SK-N-SH (cell line): ENCODE measurements at regions not wholly inside any gene's neighbourhood (a gene's known extent, or its start where the extent isn't known, plus 50 kb on each side); places are given as distances from the start of the nearest gene placed in this dataset.

Experiments used
- EP300 ChIP-seq, 2 experiments: IDR thresholded peaks; 2 replicates each; pipeline versions ENCODE4 v1.4.0 to v1.6.1; 2012; ENCODE audit warnings: borderline replicate concordance in 1 of 2, low read depth in 1 of 2, low read length in 1 of 2
- MEF2A ChIP-seq: IDR thresholded peaks from 2 replicates; pipeline ENCODE4 v1.4.0; 2012; ENCODE audit warnings: low read depth, borderline replicate concordance
- NFIC ChIP-seq: IDR thresholded peaks from 2 replicates; pipeline ENCODE4 v1.4.0; 2012; ENCODE audit warnings: borderline replicate concordance
- POLR2AphosphoS5 ChIP-seq: IDR thresholded peaks from 2 replicates; pipeline ENCODE4 v1.6.1; 2012; ENCODE audit warnings: low read depth, low read length
- RAD21 ChIP-seq: IDR thresholded peaks from 2 replicates; pipeline ENCODE4 v1.6.1; 2012; ENCODE audit warnings: mild to moderate bottlenecking, low read length
- RXRA ChIP-seq: IDR thresholded peaks from 2 replicates; pipeline ENCODE4 v1.4.0; 2012; ENCODE audit warnings: low read depth, mild to moderate bottlenecking, borderline replicate concordance
- TCF12 ChIP-seq: IDR thresholded peaks from 2 replicates; pipeline ENCODE4 v1.4.0; 2012
- TF ChIP-seq, protein P1 (sequence below): fragments of 200-600 bp; sonication (generic); IDR thresholded peaks from 2 replicates; pipeline ENCODE4 v1.6.1; 2017; ENCODE audit warnings: antibody characterized with exemption, mild to moderate bottlenecking, moderate library complexity
- TF ChIP-seq, protein P2 (sequence below): IDR thresholded peaks from 2 replicates; pipeline ENCODE4 v1.6.1; 2012; ENCODE audit warnings: mild to moderate bottlenecking, low read depth, low read length, moderate library complexity

DNA sequence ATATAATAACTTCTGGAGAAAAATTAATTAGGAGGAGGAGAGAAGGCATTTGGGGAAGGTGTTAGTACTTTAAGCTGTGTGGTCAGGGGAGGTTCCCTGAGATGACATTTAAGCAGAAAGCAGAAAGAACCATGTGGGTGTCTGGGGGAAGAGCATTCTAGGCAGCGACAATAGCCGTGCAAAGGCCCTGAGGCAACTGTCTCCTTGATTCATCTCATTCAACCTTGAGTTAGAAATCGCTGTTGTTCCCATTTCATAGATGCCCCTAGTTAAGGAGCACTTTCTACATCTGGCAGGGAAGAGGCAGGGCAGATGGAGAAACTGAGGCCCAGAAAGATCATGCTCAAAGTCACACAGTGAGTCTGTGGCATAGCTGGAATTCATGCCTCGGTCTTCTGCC lies 108.6 kb upstream of the RUNX3 start:
- TF ChIP-seq, protein P1, sequence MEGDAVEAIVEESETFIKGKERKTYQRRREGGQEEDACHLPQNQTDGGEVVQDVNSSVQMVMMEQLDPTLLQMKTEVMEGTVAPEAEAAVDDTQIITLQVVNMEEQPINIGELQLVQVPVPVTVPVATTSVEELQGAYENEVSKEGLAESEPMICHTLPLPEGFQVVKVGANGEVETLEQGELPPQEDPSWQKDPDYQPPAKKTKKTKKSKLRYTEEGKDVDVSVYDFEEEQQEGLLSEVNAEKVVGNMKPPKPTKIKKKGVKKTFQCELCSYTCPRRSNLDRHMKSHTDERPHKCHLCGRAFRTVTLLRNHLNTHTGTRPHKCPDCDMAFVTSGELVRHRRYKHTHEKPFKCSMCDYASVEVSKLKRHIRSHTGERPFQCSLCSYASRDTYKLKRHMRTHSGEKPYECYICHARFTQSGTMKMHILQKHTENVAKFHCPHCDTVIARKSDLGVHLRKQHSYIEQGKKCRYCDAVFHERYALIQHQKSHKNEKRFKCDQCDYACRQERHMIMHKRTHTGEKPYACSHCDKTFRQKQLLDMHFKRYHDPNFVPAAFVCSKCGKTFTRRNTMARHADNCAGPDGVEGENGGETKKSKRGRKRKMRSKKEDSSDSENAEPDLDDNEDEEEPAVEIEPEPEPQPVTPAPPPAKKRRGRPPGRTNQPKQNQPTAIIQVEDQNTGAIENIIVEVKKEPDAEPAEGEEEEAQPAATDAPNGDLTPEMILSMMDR, result no peak
- TF ChIP-seq, protein P2, sequence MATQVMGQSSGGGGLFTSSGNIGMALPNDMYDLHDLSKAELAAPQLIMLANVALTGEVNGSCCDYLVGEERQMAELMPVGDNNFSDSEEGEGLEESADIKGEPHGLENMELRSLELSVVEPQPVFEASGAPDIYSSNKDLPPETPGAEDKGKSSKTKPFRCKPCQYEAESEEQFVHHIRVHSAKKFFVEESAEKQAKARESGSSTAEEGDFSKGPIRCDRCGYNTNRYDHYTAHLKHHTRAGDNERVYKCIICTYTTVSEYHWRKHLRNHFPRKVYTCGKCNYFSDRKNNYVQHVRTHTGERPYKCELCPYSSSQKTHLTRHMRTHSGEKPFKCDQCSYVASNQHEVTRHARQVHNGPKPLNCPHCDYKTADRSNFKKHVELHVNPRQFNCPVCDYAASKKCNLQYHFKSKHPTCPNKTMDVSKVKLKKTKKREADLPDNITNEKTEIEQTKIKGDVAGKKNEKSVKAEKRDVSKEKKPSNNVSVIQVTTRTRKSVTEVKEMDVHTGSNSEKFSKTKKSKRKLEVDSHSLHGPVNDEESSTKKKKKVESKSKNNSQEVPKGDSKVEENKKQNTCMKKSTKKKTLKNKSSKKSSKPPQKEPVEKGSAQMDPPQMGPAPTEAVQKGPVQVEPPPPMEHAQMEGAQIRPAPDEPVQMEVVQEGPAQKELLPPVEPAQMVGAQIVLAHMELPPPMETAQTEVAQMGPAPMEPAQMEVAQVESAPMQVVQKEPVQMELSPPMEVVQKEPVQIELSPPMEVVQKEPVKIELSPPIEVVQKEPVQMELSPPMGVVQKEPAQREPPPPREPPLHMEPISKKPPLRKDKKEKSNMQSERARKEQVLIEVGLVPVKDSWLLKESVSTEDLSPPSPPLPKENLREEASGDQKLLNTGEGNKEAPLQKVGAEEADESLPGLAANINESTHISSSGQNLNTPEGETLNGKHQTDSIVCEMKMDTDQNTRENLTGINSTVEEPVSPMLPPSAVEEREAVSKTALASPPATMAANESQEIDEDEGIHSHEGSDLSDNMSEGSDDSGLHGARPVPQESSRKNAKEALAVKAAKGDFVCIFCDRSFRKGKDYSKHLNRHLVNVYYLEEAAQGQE, result no peak
- TF ChIP-seq RXRA, result no peak
- no peak for TF ChIP-seq TCF12
- no peak for TF ChIP-seq POLR2AphosphoS5
- TF ChIP-seq EP300 (IDR thresholded peaks at IDR 0.05; ENCODE audit: borderline replicate concordance in 1 of 2, low read depth in 1 of 2, low read length in 1 of 2), result no peak
- no peak for TF ChIP-seq MEF2A
- TF ChIP-seq NFIC, result no peak
- TF ChIP-seq RAD21, result no peak
